ENCODE measurements at regions not wholly inside any gene's neighbourhood (a gene's known extent, or its start where the extent isn't known, plus 50 kb on each side); places are given as distances from the start of the nearest gene placed in this dataset.

DNA sequence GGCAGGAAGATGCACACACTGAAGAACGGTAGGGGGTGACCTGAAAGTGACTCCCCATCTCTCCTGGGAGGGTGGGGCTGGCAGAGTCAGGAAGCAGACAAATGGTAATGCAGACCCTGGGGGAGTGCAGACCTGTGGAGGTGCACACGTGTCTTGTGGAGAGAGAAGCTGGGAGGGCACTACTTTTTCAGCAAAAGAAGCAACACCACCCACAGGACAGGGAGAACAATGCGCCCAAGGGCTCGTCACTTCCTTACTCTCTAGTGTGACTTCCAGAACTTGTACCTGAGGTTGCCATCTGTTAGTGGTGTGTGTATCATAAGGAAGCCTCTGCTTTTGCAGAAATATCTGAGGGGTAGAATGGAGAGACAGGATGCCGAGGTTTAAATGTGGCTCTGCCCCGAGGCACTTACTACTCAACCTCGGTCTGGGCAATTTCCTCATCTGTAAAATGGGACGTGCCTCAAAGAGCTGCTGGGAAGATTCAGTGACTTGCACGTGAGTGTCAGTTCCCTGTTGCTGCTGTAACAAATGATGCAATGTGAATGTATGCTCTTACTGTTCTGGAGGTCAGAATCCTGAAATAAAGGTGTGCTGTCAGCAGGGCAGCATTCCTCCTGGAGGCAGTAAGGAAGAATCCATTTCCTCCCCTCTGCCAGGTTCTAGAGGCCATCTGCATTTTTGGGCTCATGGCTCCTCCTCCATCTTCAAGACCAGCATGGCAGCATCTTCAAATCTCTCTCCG, 323.4 kb downstream of the SHANK2 start:
- Histone ChIP-seq H3K4me3 (ENCODE audit: low read length in 2 of 2) (no peak overlapping the region), H3K4me1 (ENCODE audit: control insufficient read depth, insufficient read depth, low read length) (peaks cover 7% of the 10 kb centered on the region), H3K27me3 (ENCODE audit: control insufficient read depth in 1 of 2, insufficient read depth in 2 of 2, low read length in 2 of 2) (no peaks in the 10 kb centered on the region), H3K27ac (ENCODE audit: low read length) (no peak overlapping the region), H3K9me3 (ENCODE audit: control insufficient read depth in 2 of 2, low read length in 2 of 2) (peaks cover 3 to 5% of the 10 kb centered on the region in 2 donors), H3K9ac (ENCODE audit: low read length in 2 of 2) (no peak overlapping the region), H3K36me3 (ENCODE audit: control insufficient read depth in 2 of 2, insufficient read depth in 2 of 2, low read length in 2 of 2) (no peaks in the 10 kb centered on the region)

DNA sequence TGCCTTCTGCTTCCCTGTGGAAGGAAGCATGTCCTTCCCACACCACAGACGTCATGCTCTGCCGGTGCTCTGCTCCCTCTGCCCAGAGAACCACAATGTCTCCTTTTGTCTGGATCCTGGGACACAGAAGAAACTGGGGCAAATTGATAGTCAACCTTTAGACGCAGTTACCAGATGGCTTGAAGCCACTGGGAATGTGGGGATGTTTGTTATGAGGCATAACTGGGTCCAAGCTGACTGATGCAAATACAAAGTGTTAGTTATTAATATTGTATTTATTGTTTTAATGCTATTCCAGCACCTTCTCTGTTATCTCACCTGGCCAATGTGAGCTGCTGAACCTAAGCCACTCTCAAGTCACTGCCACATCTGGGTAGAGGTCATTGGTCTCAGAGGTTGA, 322.2 kb downstream of the SHANK2 start:
- H3K27ac ChIP-seq (ENCODE audit: low read length): no peak overlapping the region
- no peaks in the 10 kb centered on the region for H3K36me3 ChIP-seq (ENCODE audit: control insufficient read depth in 2 of 2, insufficient read depth in 2 of 2, low read length in 2 of 2)
- H3K4me1 ChIP-seq (ENCODE audit: control insufficient read depth, insufficient read depth, low read length): peaks cover 7% of the 10 kb centered on the region
- H3K9me3 ChIP-seq (ENCODE audit: control insufficient read depth in 2 of 2, low read length in 2 of 2): peaks cover 3 to 5% of the 10 kb centered on the region in 2 donors
- H3K9ac ChIP-seq (ENCODE audit: low read length in 2 of 2): no peak overlapping the region
- H3K27me3 ChIP-seq (ENCODE audit: control insufficient read depth in 1 of 2, insufficient read depth in 2 of 2, low read length in 2 of 2): no peaks in the 10 kb centered on the region
- H3K4me3 ChIP-seq (ENCODE audit: low read length in 2 of 2): no peak overlapping the region

DNA sequence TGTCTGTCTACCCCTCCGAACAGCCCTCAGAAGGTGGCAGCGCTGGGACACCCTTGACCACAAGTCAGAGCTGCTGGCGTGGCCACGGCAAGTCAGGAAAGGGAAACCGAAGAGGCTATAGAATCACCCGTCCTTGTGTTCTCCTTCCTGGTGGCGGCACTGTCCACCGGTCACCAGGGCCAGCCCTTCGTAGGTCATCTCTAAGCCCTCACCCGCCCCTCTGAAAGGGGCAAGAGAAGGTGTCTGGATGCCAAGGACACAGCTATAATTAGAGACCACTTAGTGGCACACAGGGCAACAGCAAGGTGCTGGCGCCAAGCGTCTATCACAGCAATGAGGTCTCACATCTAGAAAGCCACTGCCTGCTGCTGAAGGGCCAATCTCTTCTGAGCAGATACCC, 320.9 kb downstream of the SHANK2 start:
- peaks cover 3 to 5% of the 10 kb centered on the region in 2 donors for H3K9me3 ChIP-seq (ENCODE audit: control insufficient read depth in 2 of 2, low read length in 2 of 2)
- H3K27ac ChIP-seq (ENCODE audit: low read length): no peak overlapping the region
- H3K9ac ChIP-seq (ENCODE audit: low read length in 2 of 2): no peak overlapping the region
- H3K4me3 ChIP-seq (ENCODE audit: low read length in 2 of 2): no peak overlapping the region
- H3K36me3 ChIP-seq (ENCODE audit: control insufficient read depth in 2 of 2, insufficient read depth in 2 of 2, low read length in 2 of 2): no peaks in the 10 kb centered on the region
- no peaks in the 10 kb centered on the region for H3K27me3 ChIP-seq (ENCODE audit: control insufficient read depth in 1 of 2, insufficient read depth in 2 of 2, low read length in 2 of 2)
- peaks cover 4% of the 10 kb centered on the region for H3K4me1 ChIP-seq (ENCODE audit: control insufficient read depth, insufficient read depth, low read length)

DNA sequence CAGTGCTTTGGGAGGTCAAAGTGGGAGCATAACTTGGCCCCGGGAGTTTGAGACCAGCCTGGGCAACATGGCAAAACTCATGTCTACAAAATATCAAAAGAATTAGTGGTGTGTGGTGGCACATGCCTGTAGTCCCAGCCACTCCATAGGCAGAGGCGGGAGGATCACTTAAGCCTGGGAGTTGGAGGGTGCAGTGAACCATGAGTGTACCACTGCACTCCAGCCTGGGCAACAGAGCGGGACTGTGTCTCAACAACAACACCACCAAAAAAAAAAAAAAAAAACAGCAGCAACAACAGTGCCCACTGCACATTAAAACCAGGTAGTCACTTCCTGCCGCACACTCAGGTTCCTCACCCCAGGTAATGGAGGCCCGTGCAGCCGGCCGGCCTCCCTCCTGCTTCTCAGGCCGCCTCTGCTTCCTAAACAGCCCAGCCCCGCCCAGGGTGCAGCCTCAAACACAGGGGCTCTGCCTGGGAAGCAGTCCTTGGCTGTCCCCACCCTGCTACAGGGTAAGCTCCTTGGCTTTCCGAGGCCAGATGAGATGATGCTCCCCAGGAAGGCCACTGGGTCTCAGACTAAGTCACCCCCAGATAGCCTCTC, 318.3 kb downstream of the SHANK2 start:
- no peak overlapping the region for H3K4me3 ChIP-seq (ENCODE audit: low read length in 2 of 2)

DNA sequence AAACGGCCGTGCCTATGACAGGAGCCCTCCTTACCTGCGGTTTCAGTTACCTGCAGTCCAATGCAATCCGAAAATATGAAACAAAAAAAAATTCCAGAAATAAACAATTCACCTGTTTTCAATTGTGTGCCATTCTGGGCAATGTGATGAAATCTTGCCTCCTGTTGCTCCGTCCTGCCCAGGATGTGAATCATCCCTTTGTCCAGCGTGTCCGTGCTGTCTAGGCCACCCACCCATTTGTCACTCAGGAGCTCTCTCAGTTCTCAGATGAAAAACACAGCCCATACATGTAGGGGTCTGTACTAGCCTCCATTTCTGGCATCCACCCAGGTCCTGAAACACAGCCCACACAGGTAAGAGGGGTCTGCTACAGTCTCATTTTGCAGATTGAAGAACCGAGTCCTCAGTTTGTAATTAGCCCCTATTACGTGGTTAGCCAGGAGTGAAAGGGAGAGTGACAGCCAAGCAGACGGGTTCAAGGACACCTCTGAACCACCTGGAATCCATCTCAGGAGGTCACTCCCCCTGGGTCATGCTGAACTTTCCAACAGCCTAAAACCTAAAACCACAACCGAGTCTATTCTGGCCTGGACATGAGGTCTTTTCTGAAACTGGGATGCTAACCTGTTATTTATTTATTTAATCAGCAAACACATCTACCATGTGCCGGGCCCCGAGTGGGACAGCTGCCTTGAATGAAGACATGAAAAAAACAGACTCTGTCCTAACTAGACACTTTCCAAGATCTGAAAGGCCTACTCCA, 317.2 kb downstream of the SHANK2 start:
- Histone ChIP-seq H3K9ac (ENCODE audit: low read length in 2 of 2) (no peak overlapping the region), H3K36me3 (ENCODE audit: control insufficient read depth in 2 of 2, insufficient read depth in 2 of 2, low read length in 2 of 2) (no peaks in the 10 kb centered on the region), H3K4me1 (ENCODE audit: control insufficient read depth, insufficient read depth, low read length) (no peaks in the 10 kb centered on the region), H3K9me3 (ENCODE audit: control insufficient read depth in 2 of 2, low read length in 2 of 2) (peaks cover 2 to 8% of the 10 kb centered on the region in 2 donors), H3K4me3 (ENCODE audit: low read length in 2 of 2) (no peak overlapping the region), H3K27me3 (ENCODE audit: control insufficient read depth in 1 of 2, insufficient read depth in 2 of 2, low read length in 2 of 2) (no peaks in the 10 kb centered on the region), H3K27ac (ENCODE audit: low read length) (no peak overlapping the region)

More for the DNA sequence above, 318.3 kb downstream of the SHANK2 start:
- Histone ChIP-seq H3K9me3 (ENCODE audit: control insufficient read depth in 2 of 2, low read length in 2 of 2) (peaks cover 5 to 7% of the 10 kb centered on the region in 2 donors), H3K4me1 (ENCODE audit: control insufficient read depth, insufficient read depth, low read length) (no peaks in the 10 kb centered on the region), H3K9ac (ENCODE audit: low read length in 2 of 2) (no peak overlapping the region), H3K27me3 (ENCODE audit: control insufficient read depth in 1 of 2, insufficient read depth in 2 of 2, low read length in 2 of 2) (no peaks in the 10 kb centered on the region), H3K36me3 (ENCODE audit: control insufficient read depth in 2 of 2, insufficient read depth in 2 of 2, low read length in 2 of 2) (no peaks in the 10 kb centered on the region), H3K27ac (ENCODE audit: low read length) (no peak overlapping the region)

DNA sequence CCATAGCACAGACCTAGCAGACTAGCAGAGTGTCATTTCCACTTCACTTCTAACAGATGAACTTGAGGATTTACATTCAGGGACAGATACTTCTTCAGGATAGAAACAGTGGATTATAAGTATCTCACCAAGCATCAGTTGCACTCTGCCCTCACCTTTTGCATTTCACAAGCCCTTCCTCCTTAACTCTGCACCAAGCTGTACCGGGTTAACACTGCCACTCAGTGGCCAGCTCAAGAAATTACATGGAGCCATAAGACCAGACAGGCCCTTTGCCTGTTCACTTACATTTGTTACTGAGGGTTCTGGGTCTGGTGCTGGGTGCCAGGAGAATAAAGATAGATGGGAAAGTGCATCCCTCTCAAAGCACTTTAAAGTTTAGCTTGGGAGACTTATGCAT, 309.8 kb downstream of the SHANK2 start:
- Histone ChIP-seq H3K36me3 (ENCODE audit: control insufficient read depth in 2 of 2, insufficient read depth in 2 of 2, low read length in 2 of 2) (no peaks in the 10 kb centered on the region), H3K9ac (ENCODE audit: low read length in 2 of 2) (no peak overlapping the region), H3K4me3 (ENCODE audit: low read length in 2 of 2) (no peak overlapping the region), H3K4me1 (ENCODE audit: control insufficient read depth, insufficient read depth, low read length) (no peaks in the 10 kb centered on the region), H3K27me3 (ENCODE audit: control insufficient read depth in 1 of 2, insufficient read depth in 2 of 2, low read length in 2 of 2) (no peaks in the 10 kb centered on the region), H3K9me3 (ENCODE audit: control insufficient read depth in 2 of 2, low read length in 2 of 2) (peaks cover 19 to 26% of the 10 kb centered on the region in 2 donors), H3K27ac (ENCODE audit: low read length) (no peak overlapping the region)

DNA sequence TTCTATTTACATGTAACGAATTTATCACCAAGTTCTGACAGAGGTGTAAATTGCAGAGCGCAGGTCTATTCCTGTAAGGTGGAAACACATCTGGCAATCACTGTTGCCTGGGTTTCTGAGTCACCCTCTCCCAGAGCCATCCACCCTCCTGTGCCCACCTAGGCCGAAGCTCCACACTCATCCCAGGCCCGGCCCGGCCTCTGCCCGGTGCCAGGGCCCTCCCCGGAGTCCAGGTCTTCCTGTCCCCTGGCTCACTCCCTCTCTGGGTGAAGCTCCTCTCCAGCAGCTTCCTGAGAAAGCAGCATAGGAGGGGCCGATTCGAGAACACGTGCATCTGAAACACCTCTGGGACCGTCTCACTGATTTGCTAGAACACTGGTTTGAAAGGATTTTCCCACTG, 308.2 kb downstream of the SHANK2 start:
- no peaks in the 10 kb centered on the region for H3K27me3 ChIP-seq (ENCODE audit: control insufficient read depth in 1 of 2, insufficient read depth in 2 of 2, low read length in 2 of 2)
- no peak overlapping the region for H3K4me3 ChIP-seq (ENCODE audit: low read length in 2 of 2)
- H3K36me3 ChIP-seq (ENCODE audit: control insufficient read depth in 2 of 2, insufficient read depth in 2 of 2, low read length in 2 of 2): no peaks in the 10 kb centered on the region
- H3K9me3 ChIP-seq (ENCODE audit: control insufficient read depth in 2 of 2, low read length in 2 of 2): peaks cover 19 to 21% of the 10 kb centered on the region in 2 donors
- H3K4me1 ChIP-seq (ENCODE audit: control insufficient read depth, insufficient read depth, low read length): no peaks in the 10 kb centered on the region
- no peak overlapping the region for H3K9ac ChIP-seq (ENCODE audit: low read length in 2 of 2)
- no peak overlapping the region for H3K27ac ChIP-seq (ENCODE audit: low read length)

DNA sequence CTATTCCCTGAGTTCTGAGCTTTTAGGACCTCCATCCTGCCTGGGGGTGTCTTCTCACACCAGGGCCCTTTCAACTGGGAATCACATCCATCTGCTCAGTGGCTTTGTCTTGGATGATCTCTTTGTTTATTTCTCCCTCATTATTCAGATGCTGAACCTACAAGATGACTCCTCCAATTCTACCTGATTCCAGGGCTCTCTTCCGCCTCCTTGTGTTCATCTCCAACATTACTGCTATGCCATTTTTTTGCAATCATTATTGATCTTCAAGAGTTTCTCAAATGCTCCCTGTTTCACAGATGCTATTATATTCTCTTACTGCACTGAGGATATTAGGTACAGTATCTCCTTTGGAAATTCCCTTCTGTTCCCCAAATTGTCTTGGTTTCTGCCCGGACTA, 307.7 kb downstream of the SHANK2 start:
- Histone ChIP-seq H3K9me3 (ENCODE audit: control insufficient read depth in 2 of 2, low read length in 2 of 2) (peaks cover 19 to 20% of the 10 kb centered on the region in 2 donors), H3K4me1 (ENCODE audit: control insufficient read depth, insufficient read depth, low read length) (no peaks in the 10 kb centered on the region), H3K36me3 (ENCODE audit: control insufficient read depth in 2 of 2, insufficient read depth in 2 of 2, low read length in 2 of 2) (no peaks in the 10 kb centered on the region), H3K9ac (ENCODE audit: low read length in 2 of 2) (no peak overlapping the region), H3K27ac (ENCODE audit: low read length) (no peak overlapping the region), H3K4me3 (ENCODE audit: low read length in 2 of 2) (no peak overlapping the region), H3K27me3 (ENCODE audit: control insufficient read depth in 1 of 2, insufficient read depth in 2 of 2, low read length in 2 of 2) (no peaks in the 10 kb centered on the region)

DNA sequence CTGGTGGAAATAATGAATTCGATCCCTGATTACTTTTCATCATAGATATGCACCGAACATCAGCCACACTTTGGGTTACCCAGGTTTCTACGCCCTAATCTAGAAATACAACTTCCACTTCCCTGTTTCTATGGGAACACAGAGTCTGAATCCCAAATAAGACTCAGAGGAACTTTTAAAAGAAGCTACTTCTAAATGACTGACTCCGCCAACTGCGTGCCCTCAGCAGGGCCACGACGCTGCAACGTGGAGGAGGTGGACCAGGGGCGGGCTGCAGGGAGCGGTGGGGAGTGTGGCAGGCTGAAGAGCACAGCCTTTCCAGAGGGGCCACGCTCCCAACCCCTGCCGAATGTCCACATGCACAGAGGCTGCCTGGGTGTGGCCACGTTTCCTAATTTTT, 304.0 kb downstream of the SHANK2 start:
- no peaks in the 10 kb centered on the region for H3K4me1 ChIP-seq (ENCODE audit: control insufficient read depth, insufficient read depth, low read length)
- H3K27me3 ChIP-seq (ENCODE audit: control insufficient read depth in 1 of 2, insufficient read depth in 2 of 2, low read length in 2 of 2): no peaks in the 10 kb centered on the region
- no peak overlapping the region for H3K27ac ChIP-seq (ENCODE audit: low read length)
- H3K9ac ChIP-seq (ENCODE audit: low read length in 2 of 2): no peak overlapping the region
- peaks cover 0 to 2% of the 10 kb centered on the region in 2 donors for H3K9me3 ChIP-seq (ENCODE audit: control insufficient read depth in 2 of 2, low read length in 2 of 2)
- H3K4me3 ChIP-seq (ENCODE audit: low read length in 2 of 2): no peak overlapping the region
- no peaks in the 10 kb centered on the region for H3K36me3 ChIP-seq (ENCODE audit: control insufficient read depth in 2 of 2, insufficient read depth in 2 of 2, low read length in 2 of 2)

DNA sequence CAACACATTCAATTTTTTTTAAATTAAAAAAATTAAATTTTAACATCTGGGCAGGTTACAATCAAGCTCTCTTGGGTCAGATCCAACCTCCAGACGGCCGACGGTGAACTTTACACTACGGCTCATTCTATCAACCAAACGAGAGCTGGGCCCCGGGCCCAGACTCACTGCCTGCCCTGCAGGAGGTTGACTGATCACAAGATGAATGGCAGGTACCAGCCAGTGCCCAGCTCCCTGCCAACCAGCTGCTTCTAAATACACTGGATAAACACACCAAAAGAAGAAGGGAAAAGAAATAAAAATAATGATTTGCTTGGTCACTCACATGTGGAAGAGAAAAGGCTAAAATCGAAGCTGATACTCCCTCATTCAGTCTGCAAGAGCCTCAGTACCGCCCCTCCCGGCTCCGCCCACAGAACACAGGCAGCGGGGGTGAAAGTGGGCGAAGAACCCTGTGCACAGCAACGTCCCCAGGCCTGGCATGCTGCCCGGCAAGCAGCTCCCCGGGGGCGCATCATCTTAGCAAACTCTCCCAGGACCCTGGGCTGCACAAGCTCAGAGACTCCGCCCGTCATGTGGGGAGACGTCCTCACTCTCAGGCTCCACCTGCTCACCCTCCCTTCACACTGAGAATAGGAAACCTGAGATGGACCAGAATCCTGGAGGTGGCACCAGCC, 303.4 kb downstream of the SHANK2 start:
- H3K27me3 ChIP-seq (ENCODE audit: control insufficient read depth in 1 of 2, insufficient read depth in 2 of 2, low read length in 2 of 2): no peaks in the 10 kb centered on the region
- H3K9me3 ChIP-seq (ENCODE audit: control insufficient read depth in 2 of 2, low read length in 2 of 2): no peaks in the 10 kb centered on the region
- no peak overlapping the region for H3K4me3 ChIP-seq (ENCODE audit: low read length in 2 of 2)
- H3K36me3 ChIP-seq (ENCODE audit: control insufficient read depth in 2 of 2, insufficient read depth in 2 of 2, low read length in 2 of 2): no peaks in the 10 kb centered on the region
- H3K27ac ChIP-seq (ENCODE audit: low read length): no peak overlapping the region
- no peak overlapping the region for H3K9ac ChIP-seq (ENCODE audit: low read length in 2 of 2)
- H3K4me1 ChIP-seq (ENCODE audit: control insufficient read depth, insufficient read depth, low read length): no peaks in the 10 kb centered on the region
